WTC11 (cell line): ENCODE measurements at regions not wholly inside any gene's neighbourhood (a gene's known extent, or its start where the extent isn't known, plus 50 kb on each side); places are given as distances from the start of the nearest gene placed in this dataset.

Experiments used
- HMGA2 ChIP-seq: fragments of 250-450 bp; sonication (Bioruptor Pico); IDR thresholded peaks from 2 replicates; pipeline ENCODE4 v1.4.0; 2021; ENCODE audit warnings: mild to moderate bottlenecking, moderate library complexity
- JUN ChIP-seq: sonication (generic); formaldehyde crosslinking; IDR thresholded peaks from 2 replicates; pipeline ENCODE4 v1.8.0; 2023; ENCODE audit warnings: mild to moderate bottlenecking, missing genetic modification reagents
- NFYB ChIP-seq: sonication (generic); formaldehyde crosslinking; conservative IDR thresholded peaks from 2 replicates; pipeline ENCODE4 v1.8.0; 2022; ENCODE audit warnings: low read depth, missing genetic modification reagents
- NR2C2 ChIP-seq: sonication (generic); formaldehyde crosslinking; IDR thresholded peaks from 2 replicates; pipeline ENCODE4 v1.8.0; 2022; ENCODE audit warnings: mild to moderate bottlenecking, missing genetic modification reagents
- TF ChIP-seq, protein P1 (sequence below): fragments of 200-600 bp; IDR thresholded peaks from 2 replicates; pipeline ENCODE4 v1.8.0; 2022; ENCODE audit warnings: antibody characterized with exemption
- TF ChIP-seq, protein P2 (sequence below): sonication (generic); formaldehyde crosslinking; IDR thresholded peaks from 2 replicates; pipeline ENCODE4 v1.8.0; 2022; ENCODE audit warnings: mild to moderate bottlenecking, missing genetic modification reagents
- TF ChIP-seq, protein P3 (sequence below): sonication (generic); formaldehyde crosslinking; IDR thresholded peaks from 2 replicates; pipeline ENCODE4 v1.8.1; 2023; ENCODE audit warnings: mild to moderate bottlenecking, missing genetic modification reagents, moderate library complexity

DNA sequence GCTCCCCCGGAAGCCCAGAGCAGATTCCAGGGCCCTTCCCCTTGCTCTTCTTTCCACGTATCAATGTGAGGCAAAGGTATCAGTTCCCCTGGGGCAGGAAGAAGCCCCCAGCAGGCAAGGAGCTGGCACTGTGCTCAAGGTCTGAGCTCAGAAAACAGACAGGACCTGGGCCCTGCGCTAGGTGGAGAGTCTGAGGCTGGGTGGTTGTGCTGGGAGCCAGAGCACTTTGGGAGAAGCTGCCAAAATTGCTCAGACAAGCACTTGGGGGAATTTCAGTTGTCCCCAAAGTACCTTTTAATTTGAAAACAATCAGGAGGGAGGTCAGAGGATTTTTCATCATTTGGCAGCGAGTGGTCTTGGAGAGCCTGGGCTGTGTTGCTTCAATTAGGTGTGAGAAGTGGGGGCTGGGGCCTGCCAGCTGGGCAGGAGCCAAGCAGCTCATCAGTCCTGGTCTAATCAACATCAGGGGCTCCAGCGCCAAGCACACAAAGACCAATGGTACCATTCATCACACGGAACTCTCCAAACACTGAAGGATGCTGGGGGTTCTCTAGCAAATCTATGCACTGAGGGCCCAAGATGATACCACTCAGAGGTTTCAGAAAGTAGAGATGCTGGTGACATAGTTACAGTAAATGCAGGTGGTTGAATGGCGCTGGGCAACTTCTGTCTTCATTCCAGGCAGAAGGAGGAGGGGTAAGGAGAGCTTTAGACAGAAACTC lies 176.5 kb downstream of the SNX18 start:
- TF ChIP-seq, protein P1, sequence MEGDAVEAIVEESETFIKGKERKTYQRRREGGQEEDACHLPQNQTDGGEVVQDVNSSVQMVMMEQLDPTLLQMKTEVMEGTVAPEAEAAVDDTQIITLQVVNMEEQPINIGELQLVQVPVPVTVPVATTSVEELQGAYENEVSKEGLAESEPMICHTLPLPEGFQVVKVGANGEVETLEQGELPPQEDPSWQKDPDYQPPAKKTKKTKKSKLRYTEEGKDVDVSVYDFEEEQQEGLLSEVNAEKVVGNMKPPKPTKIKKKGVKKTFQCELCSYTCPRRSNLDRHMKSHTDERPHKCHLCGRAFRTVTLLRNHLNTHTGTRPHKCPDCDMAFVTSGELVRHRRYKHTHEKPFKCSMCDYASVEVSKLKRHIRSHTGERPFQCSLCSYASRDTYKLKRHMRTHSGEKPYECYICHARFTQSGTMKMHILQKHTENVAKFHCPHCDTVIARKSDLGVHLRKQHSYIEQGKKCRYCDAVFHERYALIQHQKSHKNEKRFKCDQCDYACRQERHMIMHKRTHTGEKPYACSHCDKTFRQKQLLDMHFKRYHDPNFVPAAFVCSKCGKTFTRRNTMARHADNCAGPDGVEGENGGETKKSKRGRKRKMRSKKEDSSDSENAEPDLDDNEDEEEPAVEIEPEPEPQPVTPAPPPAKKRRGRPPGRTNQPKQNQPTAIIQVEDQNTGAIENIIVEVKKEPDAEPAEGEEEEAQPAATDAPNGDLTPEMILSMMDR = no peak
- TF ChIP-seq NR2C2 (CRISPR knock-in tag) (no peak), HMGA2 (CRISPR knock-in tag) (no peak), JUN (CRISPR knock-in tag) (no peak), NFYB (CRISPR knock-in tag) (no peak)
- TF ChIP-seq, protein P2, sequence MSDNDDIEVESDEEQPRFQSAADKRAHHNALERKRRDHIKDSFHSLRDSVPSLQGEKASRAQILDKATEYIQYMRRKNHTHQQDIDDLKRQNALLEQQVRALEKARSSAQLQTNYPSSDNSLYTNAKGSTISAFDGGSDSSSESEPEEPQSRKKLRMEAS (CRISPR knock-in tag) = no peak
- TF ChIP-seq, protein P3, sequence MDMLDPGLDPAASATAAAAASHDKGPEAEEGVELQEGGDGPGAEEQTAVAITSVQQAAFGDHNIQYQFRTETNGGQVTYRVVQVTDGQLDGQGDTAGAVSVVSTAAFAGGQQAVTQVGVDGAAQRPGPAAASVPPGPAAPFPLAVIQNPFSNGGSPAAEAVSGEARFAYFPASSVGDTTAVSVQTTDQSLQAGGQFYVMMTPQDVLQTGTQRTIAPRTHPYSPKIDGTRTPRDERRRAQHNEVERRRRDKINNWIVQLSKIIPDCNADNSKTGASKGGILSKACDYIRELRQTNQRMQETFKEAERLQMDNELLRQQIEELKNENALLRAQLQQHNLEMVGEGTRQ = no peak
